HEK293T (cell line): ENCODE measurements at regions not wholly inside any gene's neighbourhood (a gene's known extent, or its start where the extent isn't known, plus 50 kb on each side); places are given as distances from the start of the nearest gene placed in this dataset.

Source experiments
- ARNT ChIP-seq: fragments of 450-650 bp; IDR thresholded peaks from 2 replicates; pipeline ENCODE4 v1.6.1; 2017; ENCODE audit warnings: mild to moderate bottlenecking
- CTBP1 ChIP-seq: fragments of 450-650 bp; IDR thresholded peaks from 2 replicates; pipeline ENCODE4 v1.6.1; 2016; ENCODE audit warnings: borderline replicate concordance
- ELF4 ChIP-seq: fragments of 450-650 bp; IDR thresholded peaks from 2 replicates; pipeline ENCODE4 v1.6.1; 2017; ENCODE audit warnings: antibody characterized with exemption
- FOXM1 ChIP-seq: fragments of 450-650 bp; IDR thresholded peaks from 2 replicates; pipeline ENCODE4 v1.6.1; 2017; ENCODE audit warnings: mild to moderate bottlenecking, borderline replicate concordance
- SP1 ChIP-seq: fragments of 450-650 bp; IDR thresholded peaks from 2 replicates; pipeline ENCODE4 v1.6.1; 2017

DNA sequence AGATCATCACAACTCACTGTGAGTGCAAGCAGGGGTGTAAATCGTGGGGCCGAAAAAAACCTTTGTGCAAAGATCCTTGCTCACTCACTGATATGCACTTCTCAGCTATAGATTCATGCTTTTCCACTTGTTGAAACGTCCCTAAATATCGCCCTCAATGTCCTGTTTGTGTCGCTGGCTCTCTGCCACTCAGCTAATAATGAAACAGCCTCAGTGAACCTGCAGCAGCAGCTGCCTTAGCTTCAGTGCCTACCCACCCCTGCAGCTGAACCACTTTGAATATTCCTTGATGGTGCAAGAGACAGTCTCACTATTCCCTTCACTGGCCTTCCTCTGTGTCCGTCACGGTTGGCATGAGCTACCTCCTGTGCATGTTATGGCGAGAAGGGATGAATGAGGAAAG, 128.9 kb upstream of the NAA20 start:
- no peak for TF ChIP-seq SP1
- no peak for TF ChIP-seq CTBP1
- TF ChIP-seq ARNT = no peak
- TF ChIP-seq ELF4 = no peak
- TF ChIP-seq FOXM1 = no peak
